OCI-LY3 (cell line): ENCODE measurements at regions not wholly inside any gene's neighbourhood (a gene's known extent, or its start where the extent isn't known, plus 50 kb on each side); places are given as distances from the start of the nearest gene placed in this dataset.

Source experiments
- EZH2phosphoT487 ChIP-seq: fragments of 200-600 bp; shearing (Covaris generic); IDR thresholded peaks from 2 replicates; pipeline ENCODE4 v1.6.1; 2018; ENCODE audit warnings: antibody characterized with exemption, mixed run types, low read depth
- TF ChIP-seq, protein P1 (sequence below): fragments of 200-600, 300-600 bp; sonication (generic); IDR thresholded peaks from 2 replicates; pipeline ENCODE4 v1.5.1; 2014; ENCODE audit warnings: antibody characterized with exemption, low read length, low read depth

DNA sequence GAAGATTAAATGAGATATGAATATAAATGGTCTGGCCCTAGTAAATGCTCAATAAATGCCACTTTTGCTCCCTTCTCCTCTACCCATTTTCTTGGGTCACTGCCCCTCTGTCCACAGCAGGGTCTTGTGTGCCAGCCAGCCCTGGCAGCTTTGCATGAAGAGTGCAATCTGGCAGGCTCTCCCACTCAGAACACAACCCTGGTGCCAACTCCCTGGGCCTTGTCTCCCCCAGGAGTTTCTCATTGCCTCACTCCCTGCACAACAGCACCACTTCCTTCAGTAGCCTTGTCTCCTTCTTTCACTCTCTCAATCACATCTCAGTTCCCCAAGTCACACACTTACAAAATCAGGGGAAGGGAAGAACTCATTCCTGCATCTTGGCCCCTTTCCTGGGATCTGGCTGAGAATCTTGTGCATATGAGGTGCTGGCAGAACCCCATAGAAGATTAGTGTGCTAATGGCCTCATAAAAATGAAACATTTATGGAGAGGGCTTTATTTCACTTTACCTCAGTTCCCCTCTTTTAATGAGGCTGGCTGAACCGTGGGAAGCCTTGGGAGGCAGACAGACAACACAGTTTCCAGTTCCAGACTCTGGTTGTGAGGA is 445.9 kb upstream of the PROK2 start:
- TF ChIP-seq, protein P1, sequence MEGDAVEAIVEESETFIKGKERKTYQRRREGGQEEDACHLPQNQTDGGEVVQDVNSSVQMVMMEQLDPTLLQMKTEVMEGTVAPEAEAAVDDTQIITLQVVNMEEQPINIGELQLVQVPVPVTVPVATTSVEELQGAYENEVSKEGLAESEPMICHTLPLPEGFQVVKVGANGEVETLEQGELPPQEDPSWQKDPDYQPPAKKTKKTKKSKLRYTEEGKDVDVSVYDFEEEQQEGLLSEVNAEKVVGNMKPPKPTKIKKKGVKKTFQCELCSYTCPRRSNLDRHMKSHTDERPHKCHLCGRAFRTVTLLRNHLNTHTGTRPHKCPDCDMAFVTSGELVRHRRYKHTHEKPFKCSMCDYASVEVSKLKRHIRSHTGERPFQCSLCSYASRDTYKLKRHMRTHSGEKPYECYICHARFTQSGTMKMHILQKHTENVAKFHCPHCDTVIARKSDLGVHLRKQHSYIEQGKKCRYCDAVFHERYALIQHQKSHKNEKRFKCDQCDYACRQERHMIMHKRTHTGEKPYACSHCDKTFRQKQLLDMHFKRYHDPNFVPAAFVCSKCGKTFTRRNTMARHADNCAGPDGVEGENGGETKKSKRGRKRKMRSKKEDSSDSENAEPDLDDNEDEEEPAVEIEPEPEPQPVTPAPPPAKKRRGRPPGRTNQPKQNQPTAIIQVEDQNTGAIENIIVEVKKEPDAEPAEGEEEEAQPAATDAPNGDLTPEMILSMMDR = no peak
- TF ChIP-seq EZH2phosphoT487 = no peak
